ENCODE measurements at regions not wholly inside any gene's neighbourhood (a gene's known extent, or its start where the extent isn't known, plus 50 kb on each side); places are given as distances from the start of the nearest gene placed in this dataset.
"Not testable (repeated sequence)": the region's sequence is repeated elsewhere in the genome, so short reads cannot be mapped to it uniquely, and the experiment has no call there.

DNA sequence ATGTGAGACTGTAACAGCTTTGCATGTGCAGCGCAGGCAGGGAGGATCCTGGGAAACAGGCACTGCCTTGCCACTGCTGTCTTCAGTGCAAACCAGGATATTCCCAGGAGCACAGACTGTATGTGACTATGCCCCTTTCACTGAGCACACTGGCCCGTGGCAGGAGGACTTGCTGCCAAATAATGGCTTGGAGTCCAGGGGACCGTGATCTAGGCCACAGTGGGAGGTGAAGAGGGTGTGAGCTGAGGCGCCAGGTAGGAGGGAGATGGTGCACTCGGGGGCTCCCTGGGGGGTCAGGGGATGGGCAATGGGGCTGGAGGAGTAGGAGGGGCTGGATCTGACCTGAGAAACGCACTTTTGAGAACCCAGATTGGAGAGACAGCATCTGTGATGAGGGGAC lies 193.4 kb upstream of the ZNF32 start:
- no peaks in the 10 kb centered on the region for H3K36me3 ChIP-seq
- H3K4me3 ChIP-seq, result no peak overlapping the region
- DNase-seq, result no peak
- H3K4me1 ChIP-seq, result peaks cover 0 to 4% (median 0%) of the 10 kb centered on the region in 4 donors
- TF ChIP-seq CTCF (IDR thresholded peaks at IDR 0.05) (no peak), POLR2A (IDR thresholded peaks at IDR 0.05) (no peak)
- H3K27ac ChIP-seq, result no peak overlapping the region
- H3K9me3 ChIP-seq, result no peaks in the 10 kb centered on the region
- H3K27me3 ChIP-seq, result no peaks in the 10 kb centered on the region

- no peak for DNase-seq
Observed at GRCh38 chr10:43839973-43840372, 191.3 kb upstream of the ZNF32 start.

DNA sequence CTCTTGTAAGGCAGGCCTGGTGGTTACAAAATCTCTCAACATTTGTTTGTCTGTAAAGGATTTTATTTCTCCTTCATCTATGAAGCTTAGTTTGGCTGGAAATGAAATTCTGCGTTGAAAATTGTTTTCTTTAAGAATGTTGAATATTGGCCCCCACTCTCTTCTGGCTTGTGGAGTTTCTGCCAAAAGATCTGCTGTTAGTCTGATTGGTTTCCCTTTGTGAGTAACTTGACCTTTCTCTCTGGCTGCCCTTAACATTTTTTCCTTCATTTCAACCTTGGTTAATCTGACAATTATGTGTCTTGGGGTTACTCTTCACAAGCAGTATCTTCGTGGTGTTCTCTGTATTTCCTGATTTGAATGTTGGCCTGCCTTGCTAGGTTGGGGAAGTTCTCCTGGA lies 186.1 kb upstream of the ZNF32 start:
- H3K4me1 ChIP-seq, H3K27ac ChIP-seq, DNase-seq, H3K4me3 ChIP-seq, H3K27me3 ChIP-seq, H3K9me3 ChIP-seq, H3K36me3 ChIP-seq: not testable (repeated sequence)

More at GRCh38 chr10:43839973-43840372, 191.3 kb upstream of the ZNF32 start:
- Histone ChIP-seq H3K9me3 (no peaks in the 10 kb centered on the region), H3K36me3 (no peaks in the 10 kb centered on the region), H3K4me1 (no peaks in the 10 kb centered on the region), H3K27me3 (no peaks in the 10 kb centered on the region), H3K27ac (no peak overlapping the region), H3K4me3 (no peak overlapping the region)
- TF ChIP-seq CTCF (IDR thresholded peaks at IDR 0.05), result no peak
- no peak for TF ChIP-seq POLR2A (IDR thresholded peaks at IDR 0.05)

- H3K27me3 ChIP-seq, result no peaks in the 10 kb centered on the region
- TF ChIP-seq CTCF (IDR thresholded peaks at IDR 0.05), result no peak
- no peak for TF ChIP-seq POLR2A (IDR thresholded peaks at IDR 0.05)
Observed at GRCh38 chr10:43827853-43828252, 179.2 kb upstream of the ZNF32 start.

DNA sequence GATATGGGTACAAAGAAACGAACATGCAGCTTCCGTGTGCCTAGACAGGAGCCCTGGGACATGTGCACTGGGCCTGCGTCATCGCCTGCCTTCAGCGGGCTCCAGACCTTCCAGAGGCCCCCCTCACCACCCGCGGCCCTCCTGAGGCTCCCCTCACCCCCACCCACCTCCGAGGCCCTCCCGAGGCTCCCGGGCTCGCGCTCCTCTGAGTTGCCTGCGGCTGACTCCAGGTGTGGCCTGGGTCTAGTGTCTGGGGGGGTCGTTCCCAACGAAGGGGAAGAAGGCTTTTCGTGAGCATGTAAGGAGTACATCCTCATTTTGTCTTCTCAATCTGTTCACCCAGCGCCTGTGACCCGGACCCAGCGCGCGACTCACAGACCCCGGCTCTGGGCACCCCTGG lies 177.3 kb upstream of the ZNF32 start:
- H3K27ac ChIP-seq, result peak overlapping the region in 3 of 4 donors; percentile 60 to 67 (median 64)
- H3K36me3 ChIP-seq, result no peaks in the 10 kb centered on the region
- peaks cover 0 to 6% (median 0%) of the 10 kb centered on the region in 4 donors for H3K4me1 ChIP-seq
- DNase-seq, result no peak
- H3K27me3 ChIP-seq, result no peaks in the 10 kb centered on the region
- H3K4me3 ChIP-seq, result no peak overlapping the region
- TF ChIP-seq POLR2A (IDR thresholded peaks at IDR 0.05), result no peak
- TF ChIP-seq CTCF (IDR thresholded peaks at IDR 0.05), result no peak
- no peaks in the 10 kb centered on the region for H3K9me3 ChIP-seq

More at GRCh38 chr10:43827853-43828252, 179.2 kb upstream of the ZNF32 start:
- DNase-seq, result no peak
- Histone ChIP-seq H3K27ac (no peak overlapping the region), H3K4me3 (no peak overlapping the region), H3K9me3 (no peaks in the 10 kb centered on the region), H3K4me1 (peaks cover 0 to 5% (median 0%) of the 10 kb centered on the region in 4 donors), H3K36me3 (no peaks in the 10 kb centered on the region)

GRCh38 chr10:43825421-43825820 lies 176.7 kb upstream of the ZNF32 start:
- H3K9me3 ChIP-seq, result no peaks in the 10 kb centered on the region
- TF ChIP-seq CTCF (IDR thresholded peaks at IDR 0.05) (no peak), POLR2A (IDR thresholded peaks at IDR 0.05) (no peak)
- no peak for DNase-seq
- H3K36me3 ChIP-seq, result no peaks in the 10 kb centered on the region
- H3K4me3 ChIP-seq, result no peak overlapping the region
- peaks cover 0 to 6% (median 0%) of the 10 kb centered on the region in 4 donors for H3K4me1 ChIP-seq
- H3K27ac ChIP-seq, result peak overlapping the region; percentile 52 to 67 (median 62)
- no peaks in the 10 kb centered on the region for H3K27me3 ChIP-seq
